Lower leg skin (tissue), 3 donors: ENCODE measurements at regions not wholly inside any gene's neighbourhood (a gene's known extent, or its start where the extent isn't known, plus 50 kb on each side); places are given as distances from the start of the nearest gene placed in this dataset.

Experiments used
- CTCF ChIP-seq, 3 donors: fragments of 450-650 bp; IDR thresholded peaks; one replicate each; pipeline ENCODE4 v1.5.1; 2016; ENCODE audit warnings: antibody characterized with exemption in 3 of 3, mild to moderate bottlenecking in 3 of 3, moderate library complexity in 2 of 3
- POLR2A ChIP-seq, 2 donors: fragments of 450-650 bp; IDR thresholded peaks; one replicate each; pipeline ENCODE4 v1.6.1; 2016 to 2017; ENCODE audit warnings: antibody characterized with exemption in 2 of 2, mild to moderate bottlenecking in 1 of 2, moderate library complexity in 1 of 2

- TF ChIP-seq CTCF (IDR thresholded peaks at IDR 0.05) = no peak
- TF ChIP-seq POLR2A (IDR thresholded peaks at IDR 0.05) = no peak
Measured at GRCh38 chr4:83865417-83866150, 329.7 kb downstream of the GPAT3 start.
